BE2C (cell line): ENCODE measurements at regions not wholly inside any gene's neighbourhood (a gene's known extent, or its start where the extent isn't known, plus 50 kb on each side); places are given as distances from the start of the nearest gene placed in this dataset.

ENCODE experiments used
- DNase-seq: peaks from one replicate; pipeline ENCODE4 v3.0.0-alpha.2; 2020
- H3K27me3 ChIP-seq: fragments of 250-450 bp; sonication (Bioruptor Pico); 2 replicates; pipeline ENCODE4 v1.5.1; 2020; ENCODE audit warnings: mild to moderate bottlenecking
- H3K36me3 ChIP-seq: fragments of 250-450 bp; sonication (Bioruptor Pico); 2 replicates; pipeline ENCODE4 v1.5.1; 2020; ENCODE audit warnings: mild to moderate bottlenecking
- H3K4me1 ChIP-seq: fragments of 250-450 bp; sonication (Bioruptor Pico); 2 replicates; pipeline ENCODE4 v1.5.1; 2020
- H3K4me3 ChIP-seq: 2 replicates; pipeline ENCODE4 v1.5.1; 2011; ENCODE audit warnings: low read depth, low read length
- H3K9me3 ChIP-seq: fragments of 250-450 bp; sonication (Bioruptor Pico); 2 replicates; pipeline ENCODE4 v1.5.1; 2020
- CTCF ChIP-seq: IDR thresholded peaks from 2 replicates; pipeline ENCODE4 v1.5.1; 2012; ENCODE audit warnings: mild to moderate bottlenecking, low read depth, low read length

- Histone ChIP-seq H3K4me3 (no peak overlapping the region), H3K36me3 (no peaks in the 10 kb centered on the region), H3K27me3 (no peaks in the 10 kb centered on the region), H3K9me3 (no peaks in the 10 kb centered on the region), H3K4me1 (no peaks in the 10 kb centered on the region)
- no peak for TF ChIP-seq CTCF
- no peak for DNase-seq
Measured at GRCh38 chr10:117646718-117647117, 104.2 kb downstream of the EMX2 start.

DNA sequence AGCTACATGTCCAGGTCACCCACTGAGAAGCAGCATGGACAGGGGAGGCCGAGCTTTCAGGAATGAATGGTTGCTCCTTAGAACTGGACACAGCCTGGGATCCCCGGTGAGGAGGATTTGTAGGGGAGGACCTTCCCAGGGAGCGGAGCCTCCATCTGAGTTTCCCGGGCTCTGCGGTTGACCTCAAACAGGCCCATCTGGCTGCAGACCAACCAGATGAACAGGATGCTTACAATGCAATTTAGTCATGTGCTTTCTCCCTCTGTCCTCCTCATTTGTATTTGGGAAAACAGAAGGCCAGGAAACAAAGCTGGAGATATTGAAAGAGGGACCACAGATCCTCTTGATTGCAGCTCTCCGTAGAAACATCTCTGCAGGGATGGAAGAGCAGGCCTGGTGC is 104.8 kb downstream of the EMX2 start:
- DNase-seq: no peak

GRCh38 chr10:117651121-117651520 is 108.6 kb downstream of the EMX2 start:
- no peak for TF ChIP-seq CTCF

More for the DNA sequence above, 104.8 kb downstream of the EMX2 start:
- no peaks in the 10 kb centered on the region for H3K4me1 ChIP-seq
- H3K36me3 ChIP-seq: no peaks in the 10 kb centered on the region
- no peaks in the 10 kb centered on the region for H3K9me3 ChIP-seq
- H3K27me3 ChIP-seq: no peaks in the 10 kb centered on the region
- no peak for TF ChIP-seq CTCF
- no peak overlapping the region for H3K4me3 ChIP-seq

GRCh38 chr10:117652228-117653169 is 110.0 kb downstream of the EMX2 start:
- Histone ChIP-seq H3K36me3 (no peaks in the 10 kb centered on the region), H3K27me3 (no peaks in the 10 kb centered on the region), H3K4me1 (no peaks in the 10 kb centered on the region), H3K9me3 (no peaks in the 10 kb centered on the region), H3K4me3 (no peak overlapping the region)
- no peak for TF ChIP-seq CTCF
- DNase-seq: no peak

More at GRCh38 chr10:117651121-117651520, 108.6 kb downstream of the EMX2 start:
- no peaks in the 10 kb centered on the region for H3K9me3 ChIP-seq
- DNase-seq: no peak
- H3K4me3 ChIP-seq: no peak overlapping the region
- H3K36me3 ChIP-seq: no peaks in the 10 kb centered on the region
- H3K4me1 ChIP-seq: no peaks in the 10 kb centered on the region
- H3K27me3 ChIP-seq: no peaks in the 10 kb centered on the region

- Histone ChIP-seq H3K9me3 (no peaks in the 10 kb centered on the region), H3K36me3 (no peaks in the 10 kb centered on the region), H3K27me3 (no peaks in the 10 kb centered on the region), H3K4me1 (no peaks in the 10 kb centered on the region), H3K4me3 (no peak overlapping the region)
- TF ChIP-seq CTCF: no peak
- no peak for DNase-seq
Measured at GRCh38 chr10:117653170-117653515, 110.6 kb downstream of the EMX2 start.

- no peaks in the 10 kb centered on the region for H3K9me3 ChIP-seq
- no peaks in the 10 kb centered on the region for H3K36me3 ChIP-seq
Measured at GRCh38 chr10:117654105-117654504, 111.6 kb downstream of the EMX2 start.

More at GRCh38 chr10:117654105-117654504, 111.6 kb downstream of the EMX2 start:
- Histone ChIP-seq H3K4me1 (no peaks in the 10 kb centered on the region), H3K4me3 (no peak overlapping the region), H3K27me3 (no peaks in the 10 kb centered on the region)
- TF ChIP-seq CTCF: no peak
- DNase-seq: no peak
